ENCODE measurements at regions not wholly inside any gene's neighbourhood (a gene's known extent, or its start where the extent isn't known, plus 50 kb on each side); places are given as distances from the start of the nearest gene placed in this dataset.

- no peak for TF ChIP-seq CTCF (conservative IDR thresholded peaks at IDR 0.05; ENCODE audit: low read length)
- no peak for TF ChIP-seq EZH2phosphoT487 (IDR thresholded peaks at IDR 0.05; ENCODE audit: borderline replicate concordance, low read depth, low read length)
Observed at GRCh38 chr12:107373238-107373809, 280.0 kb upstream of the CRY1 start.
